LNCAP (cell line): ENCODE measurements at regions not wholly inside any gene's neighbourhood (a gene's known extent, or its start where the extent isn't known, plus 50 kb on each side); places are given as distances from the start of the nearest gene placed in this dataset.

Experiments
- TF ChIP-seq, protein P1 (sequence below): fragments of 450-650 bp; IDR thresholded peaks from 2 replicates; pipeline ENCODE4 v1.5.1; 2017; ENCODE audit warnings: mild to moderate bottlenecking

GRCh38 chr6:9766240-9766915 is 648.5 kb downstream of the TFAP2A start:
- TF ChIP-seq, protein P1, sequence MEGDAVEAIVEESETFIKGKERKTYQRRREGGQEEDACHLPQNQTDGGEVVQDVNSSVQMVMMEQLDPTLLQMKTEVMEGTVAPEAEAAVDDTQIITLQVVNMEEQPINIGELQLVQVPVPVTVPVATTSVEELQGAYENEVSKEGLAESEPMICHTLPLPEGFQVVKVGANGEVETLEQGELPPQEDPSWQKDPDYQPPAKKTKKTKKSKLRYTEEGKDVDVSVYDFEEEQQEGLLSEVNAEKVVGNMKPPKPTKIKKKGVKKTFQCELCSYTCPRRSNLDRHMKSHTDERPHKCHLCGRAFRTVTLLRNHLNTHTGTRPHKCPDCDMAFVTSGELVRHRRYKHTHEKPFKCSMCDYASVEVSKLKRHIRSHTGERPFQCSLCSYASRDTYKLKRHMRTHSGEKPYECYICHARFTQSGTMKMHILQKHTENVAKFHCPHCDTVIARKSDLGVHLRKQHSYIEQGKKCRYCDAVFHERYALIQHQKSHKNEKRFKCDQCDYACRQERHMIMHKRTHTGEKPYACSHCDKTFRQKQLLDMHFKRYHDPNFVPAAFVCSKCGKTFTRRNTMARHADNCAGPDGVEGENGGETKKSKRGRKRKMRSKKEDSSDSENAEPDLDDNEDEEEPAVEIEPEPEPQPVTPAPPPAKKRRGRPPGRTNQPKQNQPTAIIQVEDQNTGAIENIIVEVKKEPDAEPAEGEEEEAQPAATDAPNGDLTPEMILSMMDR: no peak

DNA sequence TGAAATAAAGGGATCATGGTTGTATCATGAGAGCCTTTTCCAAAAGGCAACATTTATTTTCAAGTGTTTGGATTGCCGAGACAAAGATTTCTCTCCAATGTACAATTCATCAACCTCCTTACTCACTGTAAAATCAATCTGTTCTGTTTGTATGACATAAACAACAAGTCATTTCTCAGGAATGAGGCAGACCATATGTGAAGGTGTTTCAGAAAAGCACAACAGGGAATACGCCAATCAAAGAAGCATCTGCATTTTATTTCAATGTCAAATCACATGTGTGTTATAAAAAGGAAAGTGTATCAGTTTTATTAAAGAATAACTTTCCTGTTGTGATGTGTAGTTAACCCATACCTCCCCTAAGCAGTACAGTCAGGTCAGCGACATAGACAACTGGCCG is 653.7 kb downstream of the TFAP2A start:
- TF ChIP-seq, protein P1: no peak

GRCh38 chr6:9754515-9754914 is 660.4 kb downstream of the TFAP2A start:
- TF ChIP-seq, protein P1: no peak

DNA sequence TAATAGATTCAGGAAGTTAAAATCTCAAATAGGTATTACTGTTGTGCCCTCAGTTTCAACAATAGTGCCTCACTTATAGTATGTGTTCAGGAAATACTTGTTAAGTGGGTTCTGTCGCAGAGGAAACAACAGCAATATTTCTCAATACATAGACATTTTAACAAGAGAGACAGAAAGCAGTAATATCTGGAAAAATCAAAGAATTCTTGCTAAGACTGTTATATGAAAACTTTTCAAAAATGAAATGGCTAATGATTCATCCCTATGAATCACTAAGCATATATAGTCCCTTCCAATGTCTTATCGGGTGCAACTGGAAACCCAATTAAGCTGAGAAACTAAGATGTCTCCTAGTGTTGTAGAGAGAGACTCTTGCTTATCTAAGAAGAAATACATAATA is 668.9 kb downstream of the TFAP2A start:
- TF ChIP-seq, protein P1: no peak

DNA sequence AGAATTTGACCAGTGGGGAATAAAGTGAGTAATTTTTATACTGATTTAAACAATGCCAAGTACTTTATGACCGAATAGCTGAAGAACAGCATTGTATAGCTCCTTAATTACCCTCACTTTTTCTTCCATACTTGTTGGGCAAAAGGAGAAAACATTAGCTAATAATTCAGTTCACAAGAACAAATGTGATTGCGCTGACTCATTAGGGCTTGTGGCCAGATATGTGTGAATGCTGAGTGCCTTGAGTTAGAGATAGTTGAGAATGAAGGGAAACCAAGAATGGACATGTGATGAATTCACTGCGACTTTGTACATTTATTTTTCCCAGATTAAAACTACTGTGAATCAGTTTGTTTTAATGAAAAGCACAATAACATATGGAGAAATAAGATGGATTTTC is 669.4 kb downstream of the TFAP2A start:
- TF ChIP-seq, protein P1: no peak

DNA sequence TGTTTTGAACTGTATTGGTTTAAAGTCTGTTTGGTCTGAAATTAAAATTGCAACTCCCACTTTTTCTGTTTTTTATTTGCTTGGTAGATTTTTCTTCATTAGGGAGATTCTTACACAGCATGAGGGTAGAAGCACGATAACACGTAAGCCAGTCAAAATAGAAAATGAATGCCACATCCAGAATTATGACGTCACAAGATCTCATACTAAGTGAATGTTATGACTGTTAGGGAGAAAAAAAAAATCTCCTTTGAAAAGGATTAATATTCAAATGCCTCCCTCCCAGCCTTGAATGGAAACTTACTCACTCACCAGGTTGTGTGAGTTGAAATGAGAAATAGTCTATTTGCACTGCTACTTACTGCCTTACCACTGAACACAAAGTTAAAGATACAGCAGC is 670.8 kb downstream of the TFAP2A start:
- TF ChIP-seq, protein P1: no peak

- TF ChIP-seq, protein P1: no peak
Measured at GRCh38 chr6:9732056-9732455, 682.8 kb downstream of the TFAP2A start.

DNA sequence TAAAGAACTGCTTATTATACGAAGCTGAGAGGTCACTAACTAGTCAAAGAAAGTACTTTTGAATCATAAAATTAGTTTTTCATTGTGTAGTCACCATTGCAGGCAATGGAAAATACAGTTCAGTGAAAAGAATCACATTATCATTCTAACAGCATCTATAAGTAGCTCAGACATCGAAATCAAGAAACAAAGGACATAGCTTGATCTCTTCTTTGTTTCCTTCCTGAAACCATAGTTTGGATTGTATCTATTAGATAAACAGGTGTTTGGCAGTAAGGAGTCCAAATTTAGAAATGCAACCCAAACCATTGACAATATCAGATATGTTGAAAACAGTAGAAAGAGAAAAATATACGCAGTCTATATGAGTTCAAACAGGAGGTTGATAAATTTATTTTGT is 697.3 kb downstream of the TFAP2A start:
- TF ChIP-seq, protein P1: no peak
